ENCODE measurements at regions not wholly inside any gene's neighbourhood (a gene's known extent, or its start where the extent isn't known, plus 50 kb on each side); places are given as distances from the start of the nearest gene placed in this dataset.
A peak's percentile ranks its signal among the peaks of the same experiment; 100 is the strongest.
"Not testable (repeated sequence)": the region's sequence is repeated elsewhere in the genome, so short reads cannot be mapped to it uniquely, and the experiment has no call there.

DNA sequence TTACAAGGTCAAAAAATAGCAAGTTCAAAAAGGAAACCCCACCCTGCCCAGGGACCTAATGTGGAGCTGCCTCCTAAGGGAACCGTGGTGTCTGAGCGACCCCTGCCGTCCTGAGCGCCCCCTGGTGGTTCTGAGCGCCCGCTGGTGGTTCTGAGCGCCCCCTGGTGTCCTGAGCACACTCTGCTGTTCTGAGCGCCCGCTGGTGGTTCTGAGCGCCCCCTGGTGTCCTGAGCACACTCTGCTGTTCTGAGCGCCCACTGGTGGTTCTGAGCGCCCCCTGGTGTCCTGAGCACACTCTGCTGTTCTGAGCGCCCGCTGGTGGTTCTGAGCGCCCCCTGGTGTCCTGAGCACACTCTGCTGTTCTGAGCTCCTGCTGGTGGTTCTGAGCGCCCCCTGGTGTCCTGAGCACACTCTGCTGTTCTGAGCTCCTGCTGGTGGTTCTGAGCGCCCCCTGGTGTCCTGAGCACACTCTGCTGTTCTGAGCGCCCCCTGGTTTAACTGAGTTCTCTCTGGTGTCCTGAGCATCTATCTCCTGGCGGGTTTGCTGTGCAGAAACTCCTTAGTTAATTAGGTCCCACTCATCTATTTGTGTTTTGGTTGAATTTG lies 1137.5 kb downstream of the TMEM121 start:
- H3K27me3 ChIP-seq (ENCODE audit: control insufficient read depth, insufficient read depth, low read length); DNase-seq (ENCODE audit: low read depth); H3K36me3 ChIP-seq (ENCODE audit: control insufficient read depth, insufficient read depth, low read length); H3K4me3 ChIP-seq (ENCODE audit: low read depth, low read length): not testable (repeated sequence)
- TF ChIP-seq, protein P1, sequence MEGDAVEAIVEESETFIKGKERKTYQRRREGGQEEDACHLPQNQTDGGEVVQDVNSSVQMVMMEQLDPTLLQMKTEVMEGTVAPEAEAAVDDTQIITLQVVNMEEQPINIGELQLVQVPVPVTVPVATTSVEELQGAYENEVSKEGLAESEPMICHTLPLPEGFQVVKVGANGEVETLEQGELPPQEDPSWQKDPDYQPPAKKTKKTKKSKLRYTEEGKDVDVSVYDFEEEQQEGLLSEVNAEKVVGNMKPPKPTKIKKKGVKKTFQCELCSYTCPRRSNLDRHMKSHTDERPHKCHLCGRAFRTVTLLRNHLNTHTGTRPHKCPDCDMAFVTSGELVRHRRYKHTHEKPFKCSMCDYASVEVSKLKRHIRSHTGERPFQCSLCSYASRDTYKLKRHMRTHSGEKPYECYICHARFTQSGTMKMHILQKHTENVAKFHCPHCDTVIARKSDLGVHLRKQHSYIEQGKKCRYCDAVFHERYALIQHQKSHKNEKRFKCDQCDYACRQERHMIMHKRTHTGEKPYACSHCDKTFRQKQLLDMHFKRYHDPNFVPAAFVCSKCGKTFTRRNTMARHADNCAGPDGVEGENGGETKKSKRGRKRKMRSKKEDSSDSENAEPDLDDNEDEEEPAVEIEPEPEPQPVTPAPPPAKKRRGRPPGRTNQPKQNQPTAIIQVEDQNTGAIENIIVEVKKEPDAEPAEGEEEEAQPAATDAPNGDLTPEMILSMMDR (IDR thresholded peaks at IDR 0.05; ENCODE audit: insufficient read depth, low read length, poor library complexity, severe bottlenecking) = peak; percentile 22

DNA sequence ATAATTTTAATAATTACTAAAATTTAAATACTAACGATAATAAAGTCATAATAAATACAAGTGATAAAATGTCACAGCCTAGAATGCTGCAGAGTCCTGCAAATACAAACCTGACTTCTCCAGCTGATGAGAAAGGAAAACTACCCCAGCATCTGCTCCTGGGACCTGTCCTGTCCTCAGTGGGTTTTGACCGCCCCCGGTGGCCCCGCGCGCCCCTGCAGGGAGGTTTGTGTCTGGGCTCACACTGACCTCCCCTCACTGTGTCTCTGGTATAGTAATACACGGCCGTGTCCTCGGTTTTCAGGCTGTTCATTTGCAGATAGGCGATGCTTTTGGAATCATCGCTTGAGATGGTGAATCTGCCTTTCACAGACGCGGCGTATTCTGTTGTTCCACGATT lies 1139.4 kb downstream of the TMEM121 start:
- Histone ChIP-seq H3K4me3 (ENCODE audit: low read depth, low read length) (no peak overlapping the region), H3K36me3 (ENCODE audit: control insufficient read depth, insufficient read depth, low read length) (no peaks in the 10 kb centered on the region), H3K27me3 (ENCODE audit: control insufficient read depth, insufficient read depth, low read length) (no peaks in the 10 kb centered on the region)
- TF ChIP-seq, protein P1 (IDR thresholded peaks at IDR 0.05; ENCODE audit: insufficient read depth, low read length, poor library complexity, severe bottlenecking) = no peak
- DNase-seq (ENCODE audit: low read depth) = no peak

DNA sequence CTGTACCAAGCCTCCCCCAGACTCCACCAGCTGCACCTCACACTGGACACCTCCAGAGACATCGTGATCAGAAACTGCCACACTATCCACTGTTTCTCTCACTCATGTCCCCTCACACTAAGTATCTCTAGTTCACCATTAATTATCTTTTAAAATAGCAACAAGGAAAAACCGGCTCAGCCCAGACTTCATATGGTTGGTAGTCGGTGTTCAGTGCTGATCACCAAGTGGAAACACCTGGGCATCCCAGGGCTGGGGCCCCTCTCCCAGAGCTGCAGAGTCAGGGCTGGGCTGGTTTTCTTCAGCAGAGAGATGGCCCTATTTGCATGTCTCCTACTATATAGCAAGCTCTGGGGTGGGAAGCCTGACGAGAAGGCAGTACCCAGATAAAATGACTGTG lies 1140.0 kb downstream of the TMEM121 start:
- no peaks in the 10 kb centered on the region for H3K27me3 ChIP-seq (ENCODE audit: control insufficient read depth, insufficient read depth, low read length)
- TF ChIP-seq, protein P1 (IDR thresholded peaks at IDR 0.05; ENCODE audit: insufficient read depth, low read length, poor library complexity, severe bottlenecking) = no peak
- DNase-seq (ENCODE audit: low read depth) = no peak
- no peak overlapping the region for H3K4me3 ChIP-seq (ENCODE audit: low read depth, low read length)
- no peaks in the 10 kb centered on the region for H3K36me3 ChIP-seq (ENCODE audit: control insufficient read depth, insufficient read depth, low read length)

DNA sequence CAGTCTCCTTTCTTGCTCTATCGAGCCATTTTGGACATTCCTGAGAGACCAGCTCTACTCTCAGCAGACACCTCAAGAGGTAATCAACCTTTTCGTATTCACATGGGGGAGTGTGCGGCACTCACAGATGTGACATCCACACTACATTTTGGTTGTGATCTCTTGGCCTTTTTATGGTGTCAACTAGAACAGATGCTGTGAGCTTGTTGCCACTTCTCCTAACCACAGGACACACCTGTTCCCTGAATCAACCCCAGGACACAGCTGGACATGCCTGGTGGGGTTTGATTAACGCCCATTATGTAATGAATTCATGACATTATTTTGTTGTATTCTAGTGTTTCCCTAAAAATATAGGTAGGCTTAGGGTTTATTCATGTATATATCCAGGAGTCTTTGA lies 1143.6 kb downstream of the TMEM121 start:
- TF ChIP-seq, protein P1 (IDR thresholded peaks at IDR 0.05; ENCODE audit: insufficient read depth, low read length, poor library complexity, severe bottlenecking) = no peak
- no peak for DNase-seq (ENCODE audit: low read depth)
- no peaks in the 10 kb centered on the region for H3K36me3 ChIP-seq (ENCODE audit: control insufficient read depth, insufficient read depth, low read length)
- H3K27me3 ChIP-seq (ENCODE audit: control insufficient read depth, insufficient read depth, low read length) = no peaks in the 10 kb centered on the region
- H3K4me3 ChIP-seq (ENCODE audit: low read depth, low read length) = no peak overlapping the region

DNA sequence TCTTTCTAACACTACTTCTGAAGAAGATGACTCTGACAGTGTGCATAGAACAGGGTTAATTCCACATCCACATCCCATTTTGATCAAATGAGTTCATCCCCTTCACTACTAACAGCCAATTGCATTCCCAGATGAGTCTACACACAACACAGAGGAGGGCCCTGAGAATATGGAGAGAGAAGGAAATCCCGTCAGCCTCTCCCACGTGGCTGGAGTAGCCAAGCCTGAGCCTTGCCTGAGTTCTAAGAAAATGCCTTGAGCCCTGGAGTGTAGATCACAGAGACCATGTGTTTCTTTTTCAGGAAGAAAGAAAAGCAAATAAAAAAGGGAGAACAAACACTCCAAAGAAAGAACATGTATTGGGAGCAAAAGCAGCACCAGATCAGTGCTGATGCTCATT lies 1147.7 kb downstream of the TMEM121 start:
- not testable (repeated sequence) for H3K4me3 ChIP-seq (ENCODE audit: low read depth, low read length); DNase-seq (ENCODE audit: low read depth); H3K27me3 ChIP-seq (ENCODE audit: control insufficient read depth, insufficient read depth, low read length); H3K36me3 ChIP-seq (ENCODE audit: control insufficient read depth, insufficient read depth, low read length)

DNA sequence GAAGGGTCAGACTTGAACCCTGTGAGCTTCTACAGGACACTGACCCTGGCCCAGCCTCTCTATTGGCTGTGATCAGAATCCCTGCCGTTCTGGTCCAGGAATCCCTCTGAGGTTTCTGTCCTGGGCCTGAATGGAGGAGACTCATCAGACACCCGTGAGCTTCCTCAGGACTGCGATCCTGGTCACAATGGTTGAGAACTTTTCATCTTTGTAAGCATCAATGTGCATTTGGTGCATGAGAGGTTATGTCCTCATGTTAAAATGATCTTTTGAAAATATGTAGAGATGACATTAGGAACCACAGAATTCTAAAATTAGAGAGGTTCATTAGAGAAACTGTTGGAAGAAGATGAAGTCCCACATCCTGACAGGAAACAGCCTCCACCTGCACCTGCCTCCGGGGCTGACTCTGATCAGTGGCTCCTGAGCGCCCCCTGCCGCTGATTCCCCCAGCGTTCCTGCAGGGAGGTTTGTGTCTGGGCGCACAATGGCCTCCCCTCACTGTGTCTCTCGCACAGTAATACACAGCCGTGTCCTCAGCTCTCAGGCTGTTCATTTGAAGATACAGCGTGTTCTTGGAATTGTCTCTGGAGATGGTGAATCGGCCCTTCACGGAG lies 1148.2 kb downstream of the TMEM121 start:
- not testable (repeated sequence) for DNase-seq (ENCODE audit: low read depth); H3K36me3 ChIP-seq (ENCODE audit: control insufficient read depth, insufficient read depth, low read length); H3K27me3 ChIP-seq (ENCODE audit: control insufficient read depth, insufficient read depth, low read length); H3K4me3 ChIP-seq (ENCODE audit: low read depth, low read length)

DNA sequence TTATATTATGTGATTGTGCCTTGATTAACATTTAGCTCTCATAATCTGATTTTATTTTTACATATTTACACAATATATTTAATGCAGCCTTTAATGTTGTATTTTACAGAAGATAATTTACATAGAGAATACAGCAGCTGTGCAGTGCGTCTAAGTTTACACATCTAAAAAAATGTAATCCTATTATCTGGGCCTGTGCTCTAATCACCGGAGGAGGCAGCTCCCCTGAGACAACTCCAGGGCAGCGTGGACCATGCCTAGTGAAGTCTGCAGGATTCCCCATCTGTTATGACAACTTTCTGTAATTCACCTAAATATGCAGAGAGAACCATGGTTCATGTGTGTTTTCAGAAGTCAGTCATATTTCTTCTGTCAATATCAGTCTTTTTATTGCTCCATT lies 1149.3 kb downstream of the TMEM121 start:
- not testable (repeated sequence) for H3K4me3 ChIP-seq (ENCODE audit: low read depth, low read length); H3K36me3 ChIP-seq (ENCODE audit: control insufficient read depth, insufficient read depth, low read length); DNase-seq (ENCODE audit: low read depth); H3K27me3 ChIP-seq (ENCODE audit: control insufficient read depth, insufficient read depth, low read length)
